DOHH2 (cell line): ENCODE measurements at regions not wholly inside any gene's neighbourhood (a gene's known extent, or its start where the extent isn't known, plus 50 kb on each side); places are given as distances from the start of the nearest gene placed in this dataset.

Experiments used
- CTCF ChIP-seq: fragments of 200-600 bp; sonication (generic); IDR thresholded peaks from one replicate; pipeline ENCODE4 v1.5.1; 2014; ENCODE audit warnings: antibody characterized with exemption, mild to moderate bottlenecking, low read depth, low read length; ENCODE audit not compliant: poor library complexity, severe bottlenecking
- EZH2phosphoT487 ChIP-seq: fragments of 200-600 bp; sonication (generic); IDR thresholded peaks from 2 replicates; pipeline ENCODE4 v1.6.1; 2017; ENCODE audit warnings: borderline replicate concordance, mild to moderate bottlenecking, antibody characterized with exemption, low read length, moderate library complexity, mixed read lengths

GRCh38 chr2:41914936-41915335 is 132.9 kb upstream of the PKDCC start:
- TF ChIP-seq CTCF (no peak), EZH2phosphoT487 (no peak)
